T-helper 1 cell treated with Interleukin-12 subunit alpha and Interleukin-12 subunit beta and Interleukin-4 antibody, amounts not matched to agents 30 ng/mL and 1 ng/mL, for 36 hours (primary cell): ENCODE measurements at regions not wholly inside any gene's neighbourhood (a gene's known extent, or its start where the extent isn't known, plus 50 kb on each side); places are given as distances from the start of the nearest gene placed in this dataset.

ENCODE experiments used
- intact Hi-C: fragments of 100-400 bp; cut with micrococcal nuclease; formaldehyde crosslinking; loops from one replicate; pipeline ENCODE4 v1.15.1; 2024

GRCh38 chr1:73953586-73953985, 244.4 kb downstream of the LRRIQ3 start:
- intact Hi-C loops, result no loop called here

- intact Hi-C loops, result no loop called here
These were observed 244.8 kb downstream of the LRRIQ3 start for GRCh38 chr1:73953186-73953585.

- intact Hi-C loops, result no loop called here
These were observed 249.9 kb downstream of the LRRIQ3 start for GRCh38 chr1:73948055-73948454.

DNA sequence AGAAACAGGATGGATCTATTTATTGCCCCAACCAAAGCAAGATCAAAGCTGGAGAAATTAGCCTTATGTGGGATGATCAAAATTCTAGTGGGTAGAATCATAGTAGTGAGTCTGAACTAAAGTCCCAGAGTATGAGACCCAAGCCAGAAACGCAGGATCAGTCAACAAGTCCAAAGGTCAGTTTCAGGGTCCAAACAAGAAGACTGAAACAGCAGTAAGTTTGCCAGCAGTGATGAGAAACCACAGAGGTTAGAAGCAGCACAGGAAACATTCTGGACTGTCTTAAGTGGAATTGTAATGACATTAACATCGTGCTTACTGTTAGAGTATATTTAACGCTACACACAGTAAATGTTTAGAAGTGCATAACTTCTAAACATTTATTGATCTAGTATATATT, 251.0 kb downstream of the LRRIQ3 start:
- intact Hi-C loops, result no loop called here

DNA sequence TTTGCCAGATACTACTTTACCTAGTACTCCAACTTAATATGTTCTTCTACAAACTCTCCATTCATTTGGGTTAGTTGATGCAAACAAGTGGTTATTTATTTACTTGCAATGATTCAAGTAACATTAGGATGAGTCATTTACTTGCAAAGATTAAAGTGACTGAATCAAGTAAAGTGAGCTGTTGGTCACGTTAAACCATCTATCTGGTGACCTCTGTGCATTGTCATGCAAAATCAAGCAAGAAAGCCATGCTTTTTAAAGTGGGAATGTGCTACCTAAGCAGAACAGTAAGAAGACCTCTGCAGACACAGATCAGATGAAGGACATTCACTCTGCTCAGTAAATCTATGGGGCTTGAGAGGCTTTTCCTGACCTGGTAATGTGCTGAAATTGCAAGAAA, 254.7 kb downstream of the LRRIQ3 start:
- intact Hi-C loops, result no loop called here

- intact Hi-C loops, result no loop called here
These were observed 267.7 kb downstream of the LRRIQ3 start for GRCh38 chr1:73930293-73930692.

DNA sequence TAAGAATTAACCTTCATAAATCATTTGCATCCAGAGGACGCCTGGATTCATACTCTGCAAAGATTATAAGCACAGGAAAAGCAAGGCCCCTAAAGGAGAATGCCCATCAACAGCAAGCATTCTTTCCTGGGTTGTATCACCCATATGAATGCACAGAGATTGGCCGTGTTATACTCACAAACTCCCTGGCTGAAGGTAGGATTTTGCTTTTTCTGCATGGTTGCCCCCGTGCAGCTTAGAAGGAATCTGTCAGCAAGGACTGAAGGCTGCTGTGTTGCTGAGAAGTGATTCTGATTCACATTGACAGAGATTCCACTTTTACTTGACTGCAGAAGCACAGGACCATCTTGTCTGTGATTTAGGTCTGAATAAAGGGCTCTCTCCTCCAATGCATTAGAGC, 283.0 kb downstream of the LRRIQ3 start:
- intact Hi-C loops, result no loop called here

GRCh38 chr1:73913025-73913424, 285.0 kb downstream of the LRRIQ3 start:
- intact Hi-C loops, result no loop called here

DNA sequence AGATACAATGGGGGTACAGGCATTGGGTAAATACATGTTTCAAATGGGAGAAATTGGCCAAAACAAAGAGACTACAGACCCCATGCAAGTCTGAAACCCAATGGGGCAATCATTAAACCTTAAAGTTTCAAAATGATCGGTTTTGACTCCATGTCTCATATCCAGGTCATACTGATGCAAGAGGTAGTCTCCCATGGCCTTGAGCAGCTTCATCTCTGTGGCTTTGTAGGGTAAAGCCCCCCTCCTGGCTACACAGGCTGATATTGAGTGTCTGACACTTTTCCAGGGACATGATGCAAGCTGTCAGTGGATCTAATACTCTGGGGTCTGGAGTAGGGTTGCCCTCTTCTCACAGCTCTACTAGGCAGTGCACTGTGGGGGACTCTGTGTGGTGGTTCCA, 286.1 kb downstream of the LRRIQ3 start:
- intact Hi-C loops, result no loop called here

GRCh38 chr1:73910466-73910865, 287.5 kb downstream of the LRRIQ3 start:
- intact Hi-C loops, result no loop called here

GRCh38 chr1:73910062-73910461, 287.9 kb downstream of the LRRIQ3 start:
- intact Hi-C loops, result no loop called here

DNA sequence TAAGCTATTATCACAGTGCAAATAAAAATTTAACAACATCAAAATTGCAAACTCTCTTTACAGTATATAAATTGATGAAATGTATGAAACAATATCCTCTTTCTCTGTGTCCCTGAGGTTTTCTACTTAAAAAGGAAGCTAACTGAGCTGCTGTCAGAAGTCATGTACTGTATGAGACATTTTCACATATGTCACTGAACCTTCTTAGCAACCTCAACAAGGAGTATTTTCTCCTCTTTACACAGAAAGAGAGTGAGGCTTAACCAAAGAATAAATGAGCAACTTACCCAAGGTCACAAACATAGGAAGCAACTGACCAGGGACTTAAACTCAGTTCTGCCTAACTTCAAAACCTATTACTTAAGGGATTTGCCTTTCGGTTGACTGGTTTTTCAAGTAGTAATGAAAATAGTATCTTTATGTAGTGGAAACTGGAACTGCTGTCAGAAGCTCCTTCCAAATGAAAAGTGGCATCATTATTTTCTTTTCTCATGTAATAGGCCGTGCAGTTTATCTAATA, 288.9 kb downstream of the LRRIQ3 start:
- intact Hi-C loops, result no loop called here

DNA sequence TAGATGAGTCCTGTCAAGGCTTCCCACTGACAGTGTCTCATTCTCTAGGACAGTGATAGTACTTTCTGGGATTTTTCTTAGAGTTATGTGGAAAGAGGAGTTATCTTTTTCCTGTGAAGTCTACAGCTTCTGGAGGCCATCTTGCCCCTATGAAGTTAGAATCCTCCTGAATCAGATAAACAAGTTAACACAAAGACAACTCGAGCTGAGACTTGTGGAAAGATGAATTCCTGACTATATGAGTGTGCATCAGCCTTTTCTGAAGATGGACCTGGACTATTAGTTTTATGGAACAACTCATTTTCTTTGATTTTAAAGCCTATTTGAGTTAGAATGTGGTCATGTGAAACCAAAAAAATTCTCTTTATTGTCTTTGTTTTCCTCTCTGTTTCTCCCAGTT, 290.9 kb downstream of the LRRIQ3 start:
- intact Hi-C loops, result no loop called here

GRCh38 chr1:73903092-73903491, 294.9 kb downstream of the LRRIQ3 start:
- intact Hi-C loops, result no loop called here

- intact Hi-C loops, result no loop called here
These were observed 296.2 kb downstream of the LRRIQ3 start for GRCh38 chr1:73901738-73902137.

- intact Hi-C loops, result no loop called here
These were observed 298.7 kb downstream of the LRRIQ3 start for GRCh38 chr1:73899311-73899710.

DNA sequence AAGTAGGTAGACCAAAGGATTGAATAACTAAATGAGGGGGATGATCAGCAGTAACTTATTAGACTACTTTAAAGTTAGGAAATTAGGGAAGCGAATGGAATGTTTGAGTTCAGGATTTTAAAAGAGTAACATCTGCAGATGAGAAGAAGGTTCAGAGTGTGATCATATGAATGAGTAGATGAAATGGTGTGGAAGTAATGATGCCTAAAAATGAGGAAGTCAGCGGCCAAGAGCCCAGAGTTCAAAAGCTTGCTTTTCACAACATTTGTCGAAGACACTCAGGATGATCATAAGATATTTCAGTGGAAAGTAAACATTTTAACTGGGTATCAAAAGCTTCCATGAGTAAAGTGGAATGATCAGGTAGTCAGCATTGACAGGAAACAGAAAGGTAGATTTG, 299.4 kb downstream of the LRRIQ3 start:
- intact Hi-C loops, result no loop called here

- intact Hi-C loops, result no loop called here
These were observed 310.6 kb downstream of the LRRIQ3 start for GRCh38 chr1:73887412-73887811.

DNA sequence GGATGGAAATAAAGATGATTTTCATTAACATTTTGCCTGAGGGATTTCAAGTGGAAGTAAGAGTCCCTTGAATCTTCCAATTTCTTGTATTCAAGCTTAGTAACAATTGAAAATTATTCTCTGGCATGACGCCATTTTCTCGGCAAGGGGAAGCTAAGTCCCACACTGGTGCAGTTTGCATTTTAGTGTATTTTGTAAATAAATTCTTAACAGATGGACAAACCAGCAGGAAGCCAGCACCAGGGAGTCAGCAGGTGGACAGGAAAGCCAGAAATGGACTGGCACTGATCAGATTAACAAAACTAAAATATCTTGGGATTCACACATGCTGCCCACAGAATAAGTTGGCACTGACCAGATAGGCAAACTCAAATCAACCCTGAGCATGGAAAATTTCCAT, 311.3 kb downstream of the LRRIQ3 start:
- intact Hi-C loops, result no loop called here

DNA sequence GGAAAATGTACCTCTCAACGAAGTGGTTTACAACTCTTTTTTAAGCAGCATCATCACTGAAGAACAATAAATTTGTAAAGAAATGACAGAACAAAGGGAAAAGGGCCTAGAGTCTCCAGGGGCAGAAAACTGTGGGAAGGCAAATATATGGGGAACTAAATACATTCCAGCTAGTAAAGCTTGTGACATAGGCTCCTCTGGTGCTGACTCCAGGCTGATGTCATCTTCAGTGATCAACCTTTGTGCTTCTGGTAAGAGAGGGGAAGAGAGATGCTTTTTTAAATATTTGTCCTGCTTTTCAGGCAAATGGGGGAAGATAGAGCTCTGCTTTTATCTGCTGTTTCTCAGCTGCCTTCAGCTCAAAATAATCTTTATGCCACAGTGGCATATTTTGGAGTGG, 323.2 kb downstream of the LRRIQ3 start:
- intact Hi-C loops, result no loop called here

GRCh38 chr1:73868810-73869336, 329.1 kb downstream of the LRRIQ3 start:
- intact Hi-C loops, result no loop called here

- intact Hi-C loops, result no loop called here
These were observed 335.6 kb downstream of the LRRIQ3 start for GRCh38 chr1:73862355-73862754.

GRCh38 chr1:73860421-73860950, 337.5 kb downstream of the LRRIQ3 start:
- intact Hi-C loops, result no loop called here

DNA sequence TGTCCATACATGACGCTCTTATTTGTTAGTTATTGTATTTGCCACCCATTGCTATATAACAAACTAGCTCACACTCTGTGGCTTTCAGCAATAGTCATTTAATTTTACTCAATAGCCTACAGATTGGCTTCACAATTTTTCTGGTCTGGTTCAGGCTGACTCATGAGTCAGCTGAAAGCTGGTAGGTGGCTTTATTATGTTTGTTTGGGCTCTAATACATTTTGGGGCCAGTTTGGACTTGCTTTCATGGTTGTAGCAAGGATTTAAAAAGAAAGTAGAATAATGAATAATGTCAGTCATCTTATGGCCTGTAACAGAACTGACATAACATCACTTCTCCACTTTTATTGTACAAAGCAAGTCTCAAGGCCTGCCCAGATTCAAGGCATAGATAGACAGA, 338.7 kb downstream of the LRRIQ3 start:
- intact Hi-C loops, result no loop called here
